ENCODE measurements at regions not wholly inside any gene's neighbourhood (a gene's known extent, or its start where the extent isn't known, plus 50 kb on each side); places are given as distances from the start of the nearest gene placed in this dataset.
"Not testable (repeated sequence)": the region's sequence is repeated elsewhere in the genome, so short reads cannot be mapped to it uniquely, and the experiment has no call there.

GRCh38 chr4:154164931-154165839 is 326.4 kb downstream of the DCHS2 start:
- DNase-seq, result peak in 1 of 5 experiments; percentile 14

GRCh38 chr4:154160519-154161301 is 330.9 kb downstream of the DCHS2 start:
- no peak for DNase-seq

- no peak for DNase-seq
Measured at GRCh38 chr4:154158361-154159155, 333.0 kb downstream of the DCHS2 start.

GRCh38 chr4:154152546-154152945 is 339.1 kb downstream of the DCHS2 start:
- DNase-seq, result no peak

GRCh38 chr4:154149236-154149635 is 342.4 kb downstream of the DCHS2 start:
- not testable (repeated sequence) for DNase-seq

- DNase-seq, result no peak
Measured at GRCh38 chr4:154143720-154144119, 347.9 kb downstream of the DCHS2 start.

GRCh38 chr4:154142664-154143063 is 348.9 kb downstream of the DCHS2 start:
- no peak for DNase-seq

- DNase-seq, result no peak
Measured at GRCh38 chr4:154140869-154141268, 350.7 kb downstream of the DCHS2 start.

- no peak for DNase-seq
Measured at GRCh38 chr4:154137320-154137905, 348.5 kb upstream of the SFRP2 start.

- DNase-seq, result no peak
Measured at GRCh38 chr4:154135576-154135975, 346.7 kb upstream of the SFRP2 start.

- no peak for DNase-seq
Measured at GRCh38 chr4:154132406-154132805, 343.5 kb upstream of the SFRP2 start.

GRCh38 chr4:154126276-154126675 is 337.4 kb upstream of the SFRP2 start:
- no peak for DNase-seq

GRCh38 chr4:154125340-154125739 is 336.5 kb upstream of the SFRP2 start:
- DNase-seq, result no peak

- DNase-seq, result no peak
Measured at GRCh38 chr4:154124539-154125255, 335.8 kb upstream of the SFRP2 start.

GRCh38 chr4:154123897-154124296 is 335.0 kb upstream of the SFRP2 start:
- DNase-seq, result no peak

- no peak for DNase-seq
Measured at GRCh38 chr4:154120690-154121345, 331.9 kb upstream of the SFRP2 start.

GRCh38 chr4:154120006-154120676 is 331.3 kb upstream of the SFRP2 start:
- no peak for DNase-seq

- DNase-seq, result no peak
Measured at GRCh38 chr4:154119317-154119716, 330.4 kb upstream of the SFRP2 start.

- not testable (repeated sequence) for DNase-seq
Measured at GRCh38 chr4:154117726-154118125, 328.8 kb upstream of the SFRP2 start.

GRCh38 chr4:154107337-154107736 is 318.5 kb upstream of the SFRP2 start:
- no peak for DNase-seq

GRCh38 chr4:154088741-154089140 is 299.9 kb upstream of the SFRP2 start:
- no peak for DNase-seq

Measured in T-helper 2 cell (primary cell).